ENCODE measurements at regions not wholly inside any gene's neighbourhood (a gene's known extent, or its start where the extent isn't known, plus 50 kb on each side); places are given as distances from the start of the nearest gene placed in this dataset.
A peak's percentile ranks its signal among the peaks of the same experiment; 100 is the strongest.

DNA sequence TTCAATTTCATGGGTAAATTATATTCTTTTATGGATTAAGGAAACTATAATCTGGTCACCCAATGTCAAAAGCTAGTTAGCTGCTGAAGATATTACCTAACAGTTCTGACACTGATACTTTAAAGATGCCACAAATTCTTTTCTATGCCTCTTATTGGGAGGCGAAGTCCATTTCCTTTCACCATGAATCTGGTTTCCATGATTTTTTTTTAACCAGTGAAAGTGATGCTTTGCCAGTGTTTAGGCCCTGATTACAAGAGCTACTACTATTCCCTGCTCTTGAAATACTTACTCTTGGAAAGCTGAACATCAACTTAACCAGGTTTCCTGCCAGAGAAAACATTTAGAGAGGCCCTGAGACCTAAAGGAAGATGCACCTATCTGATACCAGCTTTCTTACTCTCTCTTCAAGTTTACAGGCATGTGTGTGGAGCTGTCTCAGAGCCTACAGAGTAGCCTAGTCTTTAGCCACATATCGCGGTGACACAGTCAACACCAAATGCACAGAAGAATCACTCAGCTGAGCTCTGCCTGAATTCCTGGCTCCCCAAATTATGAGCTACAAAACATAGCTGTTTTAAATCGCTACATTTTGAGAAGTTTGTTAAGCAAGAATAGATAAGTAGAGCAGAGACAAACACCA lies 1280.8 kb downstream of the PCDH7 start:
- H3K56ac ChIP-seq (replicated peaks; ENCODE audit: insufficient read length, low read depth, low read length) = no peak overlapping the region
- no peak overlapping the region for H2BK15ac ChIP-seq (ENCODE audit: low read length)
- no peak overlapping the region for H4K5ac ChIP-seq (ENCODE audit: insufficient read length, low read depth, low read length)
- CTCF ChIA-PET (ENCODE audit: partially characterized antibody) = no interaction called here
- H3K36me3 ChIP-seq (ENCODE audit: control insufficient read depth in 2 of 4, insufficient read depth in 4 of 4, low read length in 3 of 4) = no peaks in the 10 kb centered on the region
- H3K27ac ChIP-seq (ENCODE audit: low read depth, low read length) = no peak overlapping the region
- H3K4me3 ChIP-seq (ENCODE audit: extremely low read depth in 1 of 4, insufficient read depth in 2 of 4, low read depth in 3 of 4, low read length in 4 of 4) = no peak overlapping the region
- FAIRE-seq = no peak
- H2BK20ac ChIP-seq (ENCODE audit: low read length) = peak overlapping the region; percentile 32; the same call in 1 of the 2 replicates
- no peaks in the 10 kb centered on the region for H3K9me3 ChIP-seq (ENCODE audit: insufficient read depth in 2 of 2, low read depth in 1 of 2, low read length in 1 of 2)
- H4K91ac ChIP-seq (replicated peaks; ENCODE audit: insufficient read length, low read length) = no peak overlapping the region
- no peaks in the 10 kb centered on the region for H3K79me2 ChIP-seq (ENCODE audit: control insufficient read depth in 1 of 2, insufficient read depth in 2 of 2, low read length in 2 of 2)
- POLR2A ChIA-PET (ENCODE audit: partially characterized antibody) = no interaction called here
- H3K27me3 ChIP-seq (replicated peaks in 1 of 4; ENCODE audit: control insufficient read depth in 3 of 4, extremely low read depth in 1 of 4, insufficient read depth in 3 of 4, low read length in 3 of 4) = no peaks in the 10 kb centered on the region
- no peak overlapping the region for H2BK5ac ChIP-seq (ENCODE audit: low read depth, low read length)
- H2BK120ac ChIP-seq (replicated peaks; ENCODE audit: low read depth, low read length) = no peak overlapping the region
- H3K4me2 ChIP-seq (ENCODE audit: insufficient read depth in 1 of 2, low read depth in 2 of 2, low read length in 2 of 2) = no peak overlapping the region
- H3K4me1 ChIP-seq (replicated peaks in 1 of 4; ENCODE audit: control insufficient read depth in 3 of 4, insufficient read depth in 4 of 4, low read length in 3 of 4) = peaks cover 0 to 8% (median under 1%) of the 10 kb centered on the region in 4 experiments; a peak in 2 of 7 replicates
- WGBS, 2 experiments (ENCODE audit: extremely low coverage in 1 of 2, insufficient coverage in 1 of 2, insufficient read length in 1 of 2, insufficient replicate concordance in 2 of 2, low coverage in 1 of 2, low lambda C conversion rate in 2 of 2, missing lambda C conversion rate in 1 of 2) = 92% methylated on average over 4 of the region's 4 CpGs; no CpG with 5 or more reads in 1 of the 2 experiments
- no peaks in the 10 kb centered on the region for H3K79me1 ChIP-seq (ENCODE audit: low read depth, low read length)
- H3K23me2 ChIP-seq (ENCODE audit: low read depth, low read length) = no peaks in the 10 kb centered on the region; the same call in 1 of the 2 replicates
- H2AFZ ChIP-seq (ENCODE audit: low read length) = peak overlapping the region; percentile 84; the same call in 1 of the 2 replicates
- H4K8ac ChIP-seq (ENCODE audit: extremely low read depth, insufficient read depth, low read length) = no peak overlapping the region
- no peak for DNase-seq (ENCODE audit: low read depth in 1 of 2, low spot score in 2 of 2)
- H3K14ac ChIP-seq (ENCODE audit: insufficient read length) = no peak overlapping the region
- no peak for TF ChIP-seq EP300 (IDR thresholded peaks at IDR 0.05; ENCODE audit: borderline replicate concordance in 1 of 2, low read depth in 2 of 2, low read length in 2 of 2)
- no peak for TF ChIP-seq CBX5 (IDR thresholded peaks at IDR 0.05; ENCODE audit: low read depth, low read length)
- no peak for TF ChIP-seq NANOG (IDR thresholded peaks at IDR 0.05; ENCODE audit: insufficient read depth, low read depth, low read length, poor library complexity, severe bottlenecking)
- no peak for TF ChIP-seq PHF8 (conservative IDR thresholded peaks at IDR 0.05; ENCODE audit: low read depth, low read length)
- TF ChIP-seq FOSL1 (IDR thresholded peaks at IDR 0.05; ENCODE audit: insufficient read depth, low read depth, low read length) = no peak
- peak; percentile 77; the same call in 1 of the 2 replicates for TF ChIP-seq SP1 (IDR thresholded peaks at IDR 0.05; ENCODE audit: low read depth, low read length)
- no peak overlapping the region for H3K4ac ChIP-seq (replicated peaks; ENCODE audit: insufficient read length, low read depth, low read length)
- no peaks in the 10 kb centered on the region for H4K20me1 ChIP-seq (replicated peaks in 1 of 2; ENCODE audit: control insufficient read depth in 1 of 2, insufficient read depth in 2 of 2, low read length in 2 of 2)
- no peak overlapping the region for H3K23ac ChIP-seq (ENCODE audit: insufficient read length)
- no peak overlapping the region for H2BK12ac ChIP-seq (ENCODE audit: low read depth, low read length)
- H2AK5ac ChIP-seq (ENCODE audit: low read depth, low read length) = no peak overlapping the region
- H3K18ac ChIP-seq (ENCODE audit: extremely low read depth, low read length) = 0 out of 2 replicates have a peak overlapping the region, but pooled peaks have one; percentile 19
- no peak overlapping the region for H3K9ac ChIP-seq (replicated peaks in 1 of 4; ENCODE audit: extremely low read depth in 1 of 4, low read depth in 3 of 4, low read length in 3 of 4)
